Heart left ventricle (tissue), 13 donors: ENCODE measurements at regions not wholly inside any gene's neighbourhood (a gene's known extent, or its start where the extent isn't known, plus 50 kb on each side); places are given as distances from the start of the nearest gene placed in this dataset.

Source experiments
- POLR2A ChIP-seq, 2 donors: fragments of 450-650 bp; IDR thresholded peaks; one replicate each; pipeline ENCODE4 v1.6.1; 2017; ENCODE audit warnings: antibody characterized with exemption in 2 of 2, mild to moderate bottlenecking in 2 of 2, moderate library complexity in 2 of 2
- TF ChIP-seq, protein P1 (sequence below), 12 donors: fragments of 200-600 bp; sonication (generic) in 4 of 12; IDR thresholded peaks; one replicate each; pipeline versions ENCODE4 v1.5.0 to v1.8.0; 2018 to 2022; ENCODE audit warnings: antibody characterized with exemption in 12 of 12, mild to moderate bottlenecking in 5 of 12
- donor health status: ischemic (EF 13 %, LVEDD 7.1; RV severe dilation, severe dysfunction).
- donor health status: DM: no; HTN: yes; CAD: no.
- donor health status: DM: no; HTN: no; CAD: no.
- donor health status: ischemic (EF 25% LVEDD 6.9; RV normal size, moderate dysfunction).
- donor health status: ischemic (EF 25% LVEDD 5.7; RV mildly dilated, moderate dysfunction).
- donor health status: ischemic (EF 35%, LVEDD 5.7; RV mildly dilated, moderate dysfunction).
- donor health status: nonischemic (EF 11% LVEDD 7.7; RV severe dilation, severe dysfunction).
- donor health status: DM: yes; HTN: yes; CAD: no.
- donor health status: PGD.
- donor health status: ischemic (EF 29% LVEDD 5.4; RV normal size, mild dysfunction).
- donor health status: nonischemic (EF 23%, LVEDD 6.1; RV moderate dilation, normal function).

- TF ChIP-seq, protein P1, sequence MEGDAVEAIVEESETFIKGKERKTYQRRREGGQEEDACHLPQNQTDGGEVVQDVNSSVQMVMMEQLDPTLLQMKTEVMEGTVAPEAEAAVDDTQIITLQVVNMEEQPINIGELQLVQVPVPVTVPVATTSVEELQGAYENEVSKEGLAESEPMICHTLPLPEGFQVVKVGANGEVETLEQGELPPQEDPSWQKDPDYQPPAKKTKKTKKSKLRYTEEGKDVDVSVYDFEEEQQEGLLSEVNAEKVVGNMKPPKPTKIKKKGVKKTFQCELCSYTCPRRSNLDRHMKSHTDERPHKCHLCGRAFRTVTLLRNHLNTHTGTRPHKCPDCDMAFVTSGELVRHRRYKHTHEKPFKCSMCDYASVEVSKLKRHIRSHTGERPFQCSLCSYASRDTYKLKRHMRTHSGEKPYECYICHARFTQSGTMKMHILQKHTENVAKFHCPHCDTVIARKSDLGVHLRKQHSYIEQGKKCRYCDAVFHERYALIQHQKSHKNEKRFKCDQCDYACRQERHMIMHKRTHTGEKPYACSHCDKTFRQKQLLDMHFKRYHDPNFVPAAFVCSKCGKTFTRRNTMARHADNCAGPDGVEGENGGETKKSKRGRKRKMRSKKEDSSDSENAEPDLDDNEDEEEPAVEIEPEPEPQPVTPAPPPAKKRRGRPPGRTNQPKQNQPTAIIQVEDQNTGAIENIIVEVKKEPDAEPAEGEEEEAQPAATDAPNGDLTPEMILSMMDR (IDR thresholded peaks at IDR 0.05) = no peak
- no peak for TF ChIP-seq POLR2A (IDR thresholded peaks at IDR 0.05)
Observed at GRCh38 chr2:122863532-122863931, 1108.1 kb downstream of the TSN start.
